ENCODE measurements at regions not wholly inside any gene's neighbourhood (a gene's known extent, or its start where the extent isn't known, plus 50 kb on each side); places are given as distances from the start of the nearest gene placed in this dataset.

DNA sequence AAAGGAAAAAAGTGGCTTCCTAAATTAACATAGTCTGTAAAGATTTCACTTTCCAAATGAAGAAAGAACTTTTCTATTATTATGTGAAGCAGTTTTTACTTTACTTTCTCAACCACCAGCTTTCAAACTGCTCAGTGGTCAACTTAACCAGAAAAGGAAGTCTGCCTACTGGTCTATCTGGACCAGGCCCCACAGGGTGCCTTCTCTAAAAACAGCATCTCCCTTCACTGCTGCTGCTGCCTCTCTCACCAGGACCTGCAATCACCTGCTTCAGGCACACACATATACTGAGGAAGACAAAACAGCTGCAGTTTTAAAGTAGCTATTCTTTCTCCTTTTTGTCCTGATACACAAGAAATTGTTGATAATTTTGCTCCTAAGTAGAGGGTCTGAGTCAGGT, 221.3 kb upstream of the DCC start:
- CTCF ChIA-PET (ENCODE audit: partially characterized antibody), result no interaction called here
- Histone ChIP-seq H3K4me1 (replicated peaks in 1 of 4; ENCODE audit: control insufficient read depth in 3 of 4, insufficient read depth in 4 of 4, low read length in 3 of 4) (no peaks in the 10 kb centered on the region), H4K8ac (ENCODE audit: extremely low read depth, insufficient read depth, low read length) (no peak overlapping the region), H2BK15ac (ENCODE audit: low read length) (no peak overlapping the region), H3K79me2 (ENCODE audit: control insufficient read depth in 1 of 2, insufficient read depth in 2 of 2, low read length in 2 of 2) (no peaks in the 10 kb centered on the region), H4K20me1 (replicated peaks in 1 of 2; ENCODE audit: control insufficient read depth in 1 of 2, insufficient read depth in 2 of 2, low read length in 2 of 2) (no peaks in the 10 kb centered on the region), H3K23me2 (ENCODE audit: low read depth, low read length) (no peaks in the 10 kb centered on the region; the same call in 1 of the 2 replicates), H2AFZ (ENCODE audit: low read length) (no peak overlapping the region), H4K91ac (replicated peaks; ENCODE audit: insufficient read length, low read length) (no peak overlapping the region), H3K4ac (replicated peaks; ENCODE audit: insufficient read length, low read depth, low read length) (no peak overlapping the region), H3K36me3 (ENCODE audit: control insufficient read depth in 2 of 4, insufficient read depth in 4 of 4, low read length in 3 of 4) (no peaks in the 10 kb centered on the region), H3K9ac (replicated peaks in 1 of 4; ENCODE audit: extremely low read depth in 1 of 4, low read depth in 3 of 4, low read length in 3 of 4) (no peak overlapping the region), H3K18ac (ENCODE audit: extremely low read depth, low read length) (no peak overlapping the region), H3K23ac (ENCODE audit: insufficient read length) (no peak overlapping the region), H3K27ac (ENCODE audit: low read depth, low read length) (no peak overlapping the region), H2BK5ac (ENCODE audit: low read depth, low read length) (no peak overlapping the region), H3K4me3 (ENCODE audit: extremely low read depth in 1 of 4, insufficient read depth in 2 of 4, low read depth in 3 of 4, low read length in 4 of 4) (no peak overlapping the region), H3K79me1 (ENCODE audit: low read depth, low read length) (no peaks in the 10 kb centered on the region), H3K27me3 (replicated peaks in 1 of 4; ENCODE audit: control insufficient read depth in 3 of 4, extremely low read depth in 1 of 4, insufficient read depth in 3 of 4, low read length in 3 of 4) (no peaks in the 10 kb centered on the region), H4K5ac (ENCODE audit: insufficient read length, low read depth, low read length) (no peak overlapping the region), H3K56ac (replicated peaks; ENCODE audit: insufficient read length, low read depth, low read length) (no peak overlapping the region), H2AK5ac (ENCODE audit: low read depth, low read length) (no peak overlapping the region), H2BK120ac (replicated peaks; ENCODE audit: low read depth, low read length) (no peak overlapping the region), H3K4me2 (ENCODE audit: insufficient read depth in 1 of 2, low read depth in 2 of 2, low read length in 2 of 2) (no peak overlapping the region), H2BK20ac (ENCODE audit: low read length) (no peak overlapping the region), H3K14ac (ENCODE audit: insufficient read length) (no peak overlapping the region), H2BK12ac (ENCODE audit: low read depth, low read length) (no peak overlapping the region), H3K9me3 (ENCODE audit: insufficient read depth in 2 of 2, low read depth in 1 of 2, low read length in 1 of 2) (no peaks in the 10 kb centered on the region)
- FAIRE-seq (no peak), DNase-seq (ENCODE audit: low read depth in 1 of 2, low spot score in 2 of 2) (no peak)
- POLR2A ChIA-PET (ENCODE audit: partially characterized antibody), result no interaction called here
- TF ChIP-seq RNF2 (IDR thresholded peaks at IDR 0.05; ENCODE audit: borderline replicate concordance, low read depth, low read length, missing control alignments, poor library complexity, severe bottlenecking), result no peak
- TF ChIP-seq TEAD4 (IDR thresholded peaks at IDR 0.05; ENCODE audit: low read depth, low read length), result no peak
- TF ChIP-seq, protein P1, sequence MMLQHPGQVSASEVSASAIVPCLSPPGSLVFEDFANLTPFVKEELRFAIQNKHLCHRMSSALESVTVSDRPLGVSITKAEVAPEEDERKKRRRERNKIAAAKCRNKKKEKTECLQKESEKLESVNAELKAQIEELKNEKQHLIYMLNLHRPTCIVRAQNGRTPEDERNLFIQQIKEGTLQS (IDR thresholded peaks at IDR 0.05; ENCODE audit: insufficient read depth, low read depth, low read length), result no peak
- no peak for TF ChIP-seq SIX5 (IDR thresholded peaks at IDR 0.05; ENCODE audit: low read depth, low read length)
- no peak for TF ChIP-seq GTF2F1 (IDR thresholded peaks at IDR 0.05; ENCODE audit: borderline replicate concordance, low read depth, low read length)
- TF ChIP-seq TAF1 (IDR thresholded peaks at IDR 0.05; ENCODE audit: low read depth, low read length), result no peak
- TF ChIP-seq NRF1 (IDR thresholded peaks at IDR 0.05; ENCODE audit: low read depth, low read length), result no peak
- no peak for TF ChIP-seq ATF2 (IDR thresholded peaks at IDR 0.05; ENCODE audit: low read length)
- no peak for TF ChIP-seq CEBPB (IDR thresholded peaks at IDR 0.05; ENCODE audit: low read depth, low read length)
- TF ChIP-seq NANOG (IDR thresholded peaks at IDR 0.05; ENCODE audit: insufficient read depth, low read depth, low read length, poor library complexity, severe bottlenecking), result no peak
- no peak for TF ChIP-seq ASH2L (IDR thresholded peaks at IDR 0.05; ENCODE audit: low read length)
- TF ChIP-seq EGR1 (IDR thresholded peaks at IDR 0.05; ENCODE audit: borderline replicate concordance, low read depth, low read length), result no peak
